ENCODE measurements at regions not wholly inside any gene's neighbourhood (a gene's known extent, or its start where the extent isn't known, plus 50 kb on each side); places are given as distances from the start of the nearest gene placed in this dataset.
"Not testable (repeated sequence)": the region's sequence is repeated elsewhere in the genome, so short reads cannot be mapped to it uniquely, and the experiment has no call there.

GRCh38 chr16:59522826-59523225 lies 788.7 kb upstream of the GOT2 start:
- CTCF ChIA-PET (ENCODE audit: low intra/inter-chr PET ratio, low total read pairs): no interaction called here
- no peak for DNase-seq (ENCODE audit: low spot score)

GRCh38 chr16:59518721-59519120 lies 784.6 kb upstream of the GOT2 start:
- BruUV-seq (replicated peaks); intact Hi-C loops (cut with micrococcal nuclease; ENCODE audit: unreplicated experiment); FAIRE-seq; DNase-seq (ENCODE audit: low spot score); in situ Hi-C loops (cut with HindIII; ENCODE audit: extremely low pct_ligation_motif_present, low pct_unique_long_range_greater_than_20kb); H3K9ac ChIP-seq (ENCODE audit: insufficient read depth, low read depth, low read length); CTCF ChIA-PET (ENCODE audit: low intra/inter-chr PET ratio, low total read pairs); H3K27ac ChIP-seq (ENCODE audit: extremely low read length, insufficient read depth, low read length); ATAC-seq; H4K20me1 ChIP-seq (ENCODE audit: insufficient read depth, low read length); H3K36me3 ChIP-seq (replicated peaks in 1 of 2; ENCODE audit: control insufficient read depth in 1 of 2, insufficient read depth in 2 of 2, low read length in 2 of 2); H3K4me2 ChIP-seq (ENCODE audit: low read depth, low read length); H3K4me1 ChIP-seq (ENCODE audit: insufficient read depth, low read length); H3K9me3 ChIP-seq (ENCODE audit: low read length); H2AFZ ChIP-seq (ENCODE audit: low read length); H3K4me3 ChIP-seq (replicated peaks in 1 of 3; ENCODE audit: insufficient read depth in 1 of 3, low read depth in 2 of 3, low read length in 3 of 3); POLR2A ChIA-PET; H3K79me2 ChIP-seq (ENCODE audit: insufficient read depth, low read length); H3K27me3 ChIP-seq (ENCODE audit: control insufficient read depth in 1 of 2, insufficient read depth in 2 of 2, low read length in 2 of 2): not testable (repeated sequence)
- WGBS (ENCODE audit: low lambda C conversion rate): 10% methylated on average over 5 of the region's 5 CpGs

More at GRCh38 chr16:59522826-59523225, 788.7 kb upstream of the GOT2 start:
- Histone ChIP-seq H3K4me1 (ENCODE audit: insufficient read depth, low read length) (no peaks in the 10 kb centered on the region), H3K4me3 (replicated peaks in 1 of 3; ENCODE audit: insufficient read depth in 1 of 3, low read depth in 2 of 3, low read length in 3 of 3) (no peak overlapping the region), H3K9ac (ENCODE audit: insufficient read depth, low read depth, low read length) (no peak overlapping the region), H2AFZ (ENCODE audit: low read length) (no peak overlapping the region), H3K27ac (ENCODE audit: extremely low read length, insufficient read depth, low read length) (no peak overlapping the region), H3K4me2 (ENCODE audit: low read depth, low read length) (no peak overlapping the region), H3K36me3 (replicated peaks in 1 of 2; ENCODE audit: control insufficient read depth in 1 of 2, insufficient read depth in 2 of 2, low read length in 2 of 2) (no peaks in the 10 kb centered on the region), H4K20me1 (ENCODE audit: insufficient read depth, low read length) (no peaks in the 10 kb centered on the region), H3K79me2 (ENCODE audit: insufficient read depth, low read length) (no peaks in the 10 kb centered on the region), H3K9me3 (ENCODE audit: low read length) (no peaks in the 10 kb centered on the region), H3K27me3 (ENCODE audit: control insufficient read depth in 1 of 2, insufficient read depth in 2 of 2, low read length in 2 of 2) (peaks cover 0 to 4% of the 10 kb centered on the region in 2 experiments; a peak in 3 of 5 replicates)
- POLR2A ChIA-PET: no interaction called here
- in situ Hi-C loops (cut with HindIII; ENCODE audit: extremely low pct_ligation_motif_present, low pct_unique_long_range_greater_than_20kb) (no loop called here), intact Hi-C loops (cut with micrococcal nuclease; ENCODE audit: unreplicated experiment) (no loop called here)
- FAIRE-seq (no peak), ATAC-seq (no peak)
- no TSS peak for BruUV-seq (replicated peaks)
- TF ChIP-seq ZNF274 (CRISPR knock-in tag; IDR thresholded peaks at IDR 0.05): no peak
- no peak for TF ChIP-seq KMT2B (CRISPR knock-in tag; IDR thresholded peaks at IDR 0.05)
- no peak for TF ChIP-seq FUBP1 (CRISPR knock-in tag; IDR thresholded peaks at IDR 0.05; ENCODE audit: borderline replicate concordance)
- 6% methylated on average over 3 of the region's 3 CpGs for WGBS (ENCODE audit: low lambda C conversion rate)

Measured in HepG2 (cell line).